IMR-90 (cell line): ENCODE measurements at regions not wholly inside any gene's neighbourhood (a gene's known extent, or its start where the extent isn't known, plus 50 kb on each side); places are given as distances from the start of the nearest gene placed in this dataset.

ENCODE experiments used
- BHLHE40 ChIP-seq: fragments of 150-350 bp; IDR thresholded peaks from 2 replicates; pipeline ENCODE4 v1.6.1; 2016; ENCODE audit warnings: mild to moderate bottlenecking, low read depth, low read length
- CEBPB ChIP-seq: IDR thresholded peaks from 2 replicates; pipeline ENCODE4 v1.6.1; 2012; ENCODE audit warnings: low read depth, low read length, improper control_type of control experiment
- MAFK ChIP-seq: IDR thresholded peaks from 2 replicates; pipeline ENCODE4 v1.6.1; 2012; ENCODE audit warnings: low read depth, low read length, improper control_type of control experiment
- MAZ ChIP-seq: IDR thresholded peaks from 2 replicates; pipeline ENCODE4 v1.6.1; 2012; ENCODE audit warnings: low read depth, mild to moderate bottlenecking, low read length, improper control_type of control experiment, moderate library complexity, borderline replicate concordance
- MXI1 ChIP-seq: IDR thresholded peaks from 2 replicates; pipeline ENCODE4 v1.6.1; 2012; ENCODE audit warnings: low read depth, mild to moderate bottlenecking, low read length, moderate library complexity, borderline replicate concordance
- NFE2L2 ChIP-seq: fragments of 150-350 bp; IDR thresholded peaks from 2 replicates; pipeline ENCODE4 v1.6.1; 2016; ENCODE audit warnings: low read depth, mild to moderate bottlenecking, low read length
- POLR2A ChIP-seq: IDR thresholded peaks from 2 replicates; pipeline ENCODE4 v1.6.1; 2012; ENCODE audit warnings: mild to moderate bottlenecking, low read depth, low read length
- RAD21 ChIP-seq: IDR thresholded peaks from 2 replicates; pipeline ENCODE4 v1.6.1; 2012; ENCODE audit warnings: low read length, improper control_type of control experiment
- RCOR1 ChIP-seq: IDR thresholded peaks from 2 replicates; pipeline ENCODE4 v1.6.1; 2012; ENCODE audit warnings: mild to moderate bottlenecking, low read length, improper control_type of control experiment; ENCODE audit not compliant: insufficient replicate concordance
- RFX5 ChIP-seq: IDR thresholded peaks from 2 replicates; pipeline ENCODE4 v1.8.0; 2012; ENCODE audit warnings: low read depth, mild to moderate bottlenecking, low read length, moderate library complexity
- SMC3 ChIP-seq: fragments of 150-350 bp; IDR thresholded peaks from 2 replicates; pipeline ENCODE4 v1.6.1; 2016; ENCODE audit warnings: low read depth, mild to moderate bottlenecking, antibody characterized with exemption, low read length, moderate library complexity
- TF ChIP-seq, protein P1 (sequence below): conservative IDR thresholded peaks from 2 replicates; pipeline ENCODE4 v1.5.1; 2012; ENCODE audit warnings: mild to moderate bottlenecking, low read depth, low read length, improper control_type of control experiment
- TF ChIP-seq, protein P2 (sequence below): fragments of 150-350 bp; IDR thresholded peaks from 2 replicates; pipeline ENCODE4 v1.6.1; 2016; ENCODE audit warnings: low read depth, mild to moderate bottlenecking, low read length, moderate library complexity, borderline replicate concordance
- TF ChIP-seq, protein P3 (sequence below): fragments of 150-350 bp; IDR thresholded peaks from 2 replicates; pipeline ENCODE4 v1.6.1; 2017; ENCODE audit warnings: mild to moderate bottlenecking, antibody characterized with exemption, low read length, low read depth

DNA sequence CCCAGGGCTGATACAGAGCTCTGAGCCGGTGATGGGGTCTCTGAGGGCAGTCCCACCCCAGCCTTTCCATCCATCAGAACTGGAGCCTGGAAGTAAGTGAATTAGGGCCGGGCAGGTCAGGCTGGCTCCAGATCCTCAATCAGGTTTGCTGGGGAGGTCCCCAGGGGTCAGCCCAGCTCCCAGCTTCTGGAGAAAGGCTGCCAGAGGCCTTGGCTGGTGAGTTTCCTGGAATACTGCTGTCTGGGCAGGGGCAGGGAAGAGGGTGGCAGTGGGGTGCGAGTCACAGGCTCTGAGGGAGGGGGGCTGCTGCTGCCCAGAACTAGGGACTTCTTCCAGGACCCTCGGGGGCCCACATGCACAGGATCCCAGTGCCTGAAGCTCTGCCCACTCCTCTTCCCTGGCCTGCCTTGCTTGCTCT, 200.6 kb upstream of the MVB12B start:
- no peak for TF ChIP-seq MAFK
- TF ChIP-seq, protein P1, sequence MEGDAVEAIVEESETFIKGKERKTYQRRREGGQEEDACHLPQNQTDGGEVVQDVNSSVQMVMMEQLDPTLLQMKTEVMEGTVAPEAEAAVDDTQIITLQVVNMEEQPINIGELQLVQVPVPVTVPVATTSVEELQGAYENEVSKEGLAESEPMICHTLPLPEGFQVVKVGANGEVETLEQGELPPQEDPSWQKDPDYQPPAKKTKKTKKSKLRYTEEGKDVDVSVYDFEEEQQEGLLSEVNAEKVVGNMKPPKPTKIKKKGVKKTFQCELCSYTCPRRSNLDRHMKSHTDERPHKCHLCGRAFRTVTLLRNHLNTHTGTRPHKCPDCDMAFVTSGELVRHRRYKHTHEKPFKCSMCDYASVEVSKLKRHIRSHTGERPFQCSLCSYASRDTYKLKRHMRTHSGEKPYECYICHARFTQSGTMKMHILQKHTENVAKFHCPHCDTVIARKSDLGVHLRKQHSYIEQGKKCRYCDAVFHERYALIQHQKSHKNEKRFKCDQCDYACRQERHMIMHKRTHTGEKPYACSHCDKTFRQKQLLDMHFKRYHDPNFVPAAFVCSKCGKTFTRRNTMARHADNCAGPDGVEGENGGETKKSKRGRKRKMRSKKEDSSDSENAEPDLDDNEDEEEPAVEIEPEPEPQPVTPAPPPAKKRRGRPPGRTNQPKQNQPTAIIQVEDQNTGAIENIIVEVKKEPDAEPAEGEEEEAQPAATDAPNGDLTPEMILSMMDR = no peak
- no peak for TF ChIP-seq POLR2A
- TF ChIP-seq NFE2L2 = no peak
- TF ChIP-seq RCOR1 = no peak
- TF ChIP-seq, protein P2, sequence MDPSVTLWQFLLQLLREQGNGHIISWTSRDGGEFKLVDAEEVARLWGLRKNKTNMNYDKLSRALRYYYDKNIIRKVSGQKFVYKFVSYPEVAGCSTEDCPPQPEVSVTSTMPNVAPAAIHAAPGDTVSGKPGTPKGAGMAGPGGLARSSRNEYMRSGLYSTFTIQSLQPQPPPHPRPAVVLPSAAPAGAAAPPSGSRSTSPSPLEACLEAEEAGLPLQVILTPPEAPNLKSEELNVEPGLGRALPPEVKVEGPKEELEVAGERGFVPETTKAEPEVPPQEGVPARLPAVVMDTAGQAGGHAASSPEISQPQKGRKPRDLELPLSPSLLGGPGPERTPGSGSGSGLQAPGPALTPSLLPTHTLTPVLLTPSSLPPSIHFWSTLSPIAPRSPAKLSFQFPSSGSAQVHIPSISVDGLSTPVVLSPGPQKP = no peak
- no peak for TF ChIP-seq SMC3
- TF ChIP-seq BHLHE40 = no peak
- no peak for TF ChIP-seq RFX5
- TF ChIP-seq, protein P3, sequence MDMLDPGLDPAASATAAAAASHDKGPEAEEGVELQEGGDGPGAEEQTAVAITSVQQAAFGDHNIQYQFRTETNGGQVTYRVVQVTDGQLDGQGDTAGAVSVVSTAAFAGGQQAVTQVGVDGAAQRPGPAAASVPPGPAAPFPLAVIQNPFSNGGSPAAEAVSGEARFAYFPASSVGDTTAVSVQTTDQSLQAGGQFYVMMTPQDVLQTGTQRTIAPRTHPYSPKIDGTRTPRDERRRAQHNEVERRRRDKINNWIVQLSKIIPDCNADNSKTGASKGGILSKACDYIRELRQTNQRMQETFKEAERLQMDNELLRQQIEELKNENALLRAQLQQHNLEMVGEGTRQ = no peak
- no peak for TF ChIP-seq MAZ
- no peak for TF ChIP-seq MXI1
- TF ChIP-seq CEBPB = no peak
- TF ChIP-seq RAD21 = no peak
